GM12874 (cell line): ENCODE measurements at regions not wholly inside any gene's neighbourhood (a gene's known extent, or its start where the extent isn't known, plus 50 kb on each side); places are given as distances from the start of the nearest gene placed in this dataset.

Experiments
- TF ChIP-seq, protein P1 (sequence below): IDR thresholded peaks from 2 replicates; pipeline ENCODE4 v1.5.1; 2011; ENCODE audit warnings: low read depth, mild to moderate bottlenecking, control low read depth, low read length, moderate library complexity; ENCODE audit not compliant: insufficient read depth

DNA sequence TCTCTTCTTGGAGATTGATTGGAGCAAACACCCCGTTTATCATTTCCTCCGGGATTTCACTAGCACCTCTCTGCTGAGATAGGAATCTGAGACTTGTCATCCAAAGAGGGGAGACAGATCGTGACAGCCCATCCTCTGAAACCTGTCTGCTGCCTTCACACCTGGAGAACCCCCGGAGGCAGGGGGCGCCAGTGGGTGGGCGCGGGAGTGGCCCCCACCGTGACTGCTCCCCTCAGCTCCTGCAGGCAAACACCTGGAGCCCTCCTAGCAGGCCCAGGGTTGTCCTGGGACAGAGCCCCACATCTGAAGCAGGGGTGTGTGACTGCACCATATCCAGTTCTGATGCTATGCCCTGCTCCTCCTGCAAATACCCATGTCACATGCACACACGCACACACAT, 209.5 kb upstream of the POU3F1 start:
- TF ChIP-seq, protein P1, sequence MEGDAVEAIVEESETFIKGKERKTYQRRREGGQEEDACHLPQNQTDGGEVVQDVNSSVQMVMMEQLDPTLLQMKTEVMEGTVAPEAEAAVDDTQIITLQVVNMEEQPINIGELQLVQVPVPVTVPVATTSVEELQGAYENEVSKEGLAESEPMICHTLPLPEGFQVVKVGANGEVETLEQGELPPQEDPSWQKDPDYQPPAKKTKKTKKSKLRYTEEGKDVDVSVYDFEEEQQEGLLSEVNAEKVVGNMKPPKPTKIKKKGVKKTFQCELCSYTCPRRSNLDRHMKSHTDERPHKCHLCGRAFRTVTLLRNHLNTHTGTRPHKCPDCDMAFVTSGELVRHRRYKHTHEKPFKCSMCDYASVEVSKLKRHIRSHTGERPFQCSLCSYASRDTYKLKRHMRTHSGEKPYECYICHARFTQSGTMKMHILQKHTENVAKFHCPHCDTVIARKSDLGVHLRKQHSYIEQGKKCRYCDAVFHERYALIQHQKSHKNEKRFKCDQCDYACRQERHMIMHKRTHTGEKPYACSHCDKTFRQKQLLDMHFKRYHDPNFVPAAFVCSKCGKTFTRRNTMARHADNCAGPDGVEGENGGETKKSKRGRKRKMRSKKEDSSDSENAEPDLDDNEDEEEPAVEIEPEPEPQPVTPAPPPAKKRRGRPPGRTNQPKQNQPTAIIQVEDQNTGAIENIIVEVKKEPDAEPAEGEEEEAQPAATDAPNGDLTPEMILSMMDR, result no peak

DNA sequence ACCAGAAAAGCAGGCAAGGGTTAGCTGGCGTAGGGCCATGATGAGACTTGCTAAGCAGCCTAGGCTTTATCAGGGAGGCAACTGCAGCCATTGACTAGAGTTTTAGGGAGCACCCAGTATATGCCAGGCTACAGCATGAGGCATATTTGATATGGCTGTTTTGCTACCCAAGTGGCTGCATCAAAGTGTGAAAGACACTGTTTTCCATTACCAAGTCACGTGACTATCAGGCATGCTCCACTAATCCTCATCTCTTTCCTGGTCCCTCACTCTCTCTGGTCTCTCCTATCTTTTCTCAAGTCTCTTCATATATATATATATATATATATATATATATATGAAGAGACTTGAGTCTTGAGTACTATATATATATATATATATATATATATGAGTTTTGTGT, 206.7 kb upstream of the POU3F1 start:
- TF ChIP-seq, protein P1, result no peak

DNA sequence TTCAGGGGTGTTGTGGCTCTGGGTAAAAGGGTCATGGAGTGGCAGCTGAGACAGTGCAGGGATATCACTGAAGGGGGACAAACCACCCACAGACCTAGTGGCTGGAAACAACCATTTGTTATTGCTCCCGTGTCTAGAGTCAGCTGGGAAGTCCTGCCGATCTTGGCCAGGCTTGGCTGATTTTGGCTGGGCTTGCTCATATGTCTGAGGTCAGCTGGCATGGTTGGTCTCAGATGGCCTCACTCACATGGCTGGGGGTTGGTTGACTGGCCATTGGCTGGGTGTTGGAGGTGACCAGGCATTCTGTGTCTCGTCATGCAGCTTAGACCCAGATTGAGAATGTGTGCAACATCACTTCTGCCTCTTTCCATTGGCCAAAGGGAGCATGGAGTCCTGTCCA, 203.8 kb upstream of the POU3F1 start:
- TF ChIP-seq, protein P1, result no peak

DNA sequence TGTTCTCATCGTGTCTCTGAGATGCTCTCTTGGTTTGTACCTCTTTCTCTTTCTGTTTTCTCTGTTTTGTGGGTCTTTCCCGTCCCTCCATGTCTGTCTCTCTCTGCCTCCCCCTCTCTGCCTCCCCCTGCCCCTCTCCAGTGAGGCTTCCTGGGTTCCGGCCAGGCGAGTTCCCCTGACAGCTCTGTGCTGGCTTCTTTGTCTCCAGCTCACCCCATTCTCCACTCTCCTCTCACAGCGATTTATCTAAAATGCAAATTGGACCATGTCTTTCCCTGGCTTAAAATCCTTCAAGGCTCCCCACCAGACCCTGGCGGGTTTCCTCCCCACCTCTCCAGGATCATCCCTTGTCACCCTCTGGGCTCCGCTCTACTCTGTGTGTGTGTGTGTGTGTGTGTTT, 202.4 kb upstream of the POU3F1 start:
- TF ChIP-seq, protein P1, result no peak

DNA sequence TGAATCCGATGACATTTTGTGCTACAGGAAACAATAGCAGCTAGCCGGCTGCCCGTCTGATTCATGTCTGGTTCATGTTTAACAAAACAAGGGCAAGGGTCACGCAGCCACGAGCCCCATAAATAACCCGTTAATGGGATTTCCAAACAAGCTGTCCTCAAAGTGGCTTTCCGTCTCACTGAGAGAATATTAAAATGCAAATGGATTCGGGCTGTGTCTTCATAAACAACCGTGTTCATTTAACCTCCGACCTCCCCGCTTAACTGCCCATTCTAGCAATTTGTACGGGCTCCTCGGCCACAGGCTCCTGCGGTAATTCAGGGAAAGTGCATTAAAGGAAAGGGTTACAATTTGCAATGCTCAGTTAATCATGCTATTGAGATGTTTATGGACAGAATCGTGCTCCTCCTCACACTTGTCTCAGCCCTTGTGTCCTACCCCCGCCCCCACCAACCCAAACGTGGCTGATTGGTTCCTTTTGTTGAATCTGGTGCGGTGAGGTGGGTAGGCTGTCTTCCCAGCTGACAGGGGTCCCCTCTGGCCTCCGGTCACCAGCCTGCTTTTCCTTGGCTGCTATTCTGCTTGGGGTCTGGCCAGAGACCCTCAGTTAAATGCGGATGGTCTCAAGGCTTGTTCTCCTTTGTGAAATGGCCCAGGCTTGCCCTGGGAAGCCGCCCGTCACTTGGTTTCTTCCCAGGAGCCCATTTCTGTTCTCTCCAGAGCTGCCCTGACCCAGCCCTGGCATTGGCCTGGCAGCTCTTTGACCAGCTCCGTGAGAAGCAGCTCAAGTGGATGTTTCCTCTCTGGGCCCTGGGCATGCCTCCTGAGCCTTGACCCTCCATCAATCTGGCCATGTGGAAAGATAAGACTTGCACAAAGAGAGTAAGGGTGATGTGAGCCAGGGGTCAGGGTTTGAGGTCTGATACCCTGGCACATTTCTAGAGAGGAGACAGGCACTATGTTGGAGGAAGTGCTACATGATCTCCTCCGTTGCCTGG, 200.7 kb upstream of the POU3F1 start:
- TF ChIP-seq, protein P1, result no peak

DNA sequence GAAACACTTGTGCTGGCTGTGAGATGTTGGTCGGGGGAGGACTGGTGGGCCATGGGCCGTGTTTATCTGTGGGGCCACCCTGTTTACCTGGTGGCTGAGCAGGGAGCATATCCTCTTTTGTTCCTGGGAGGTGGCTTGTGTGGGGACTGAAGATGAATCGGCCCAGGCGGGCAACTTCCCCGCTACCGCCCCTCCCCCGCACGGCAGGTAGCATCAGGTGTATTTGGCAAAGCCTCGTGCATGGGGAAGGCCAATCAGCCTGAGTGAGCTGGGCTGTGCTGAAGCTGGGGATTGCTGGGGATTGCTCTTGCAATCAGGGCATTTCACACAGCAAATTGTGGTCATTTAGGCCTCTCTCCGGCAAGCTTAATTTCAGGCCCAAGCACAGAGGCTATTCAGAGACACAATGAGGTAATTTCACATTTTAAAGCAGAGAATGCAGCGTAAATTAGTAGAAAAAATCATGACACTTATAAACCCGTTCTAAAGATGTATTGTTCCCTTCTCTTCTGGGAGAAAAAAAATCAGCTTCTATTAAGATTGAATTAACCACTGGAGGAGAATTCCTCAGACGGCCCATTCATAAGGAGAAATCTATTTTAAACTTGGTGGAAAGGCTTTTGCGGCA, 197.7 kb upstream of the POU3F1 start:
- TF ChIP-seq, protein P1, result no peak

DNA sequence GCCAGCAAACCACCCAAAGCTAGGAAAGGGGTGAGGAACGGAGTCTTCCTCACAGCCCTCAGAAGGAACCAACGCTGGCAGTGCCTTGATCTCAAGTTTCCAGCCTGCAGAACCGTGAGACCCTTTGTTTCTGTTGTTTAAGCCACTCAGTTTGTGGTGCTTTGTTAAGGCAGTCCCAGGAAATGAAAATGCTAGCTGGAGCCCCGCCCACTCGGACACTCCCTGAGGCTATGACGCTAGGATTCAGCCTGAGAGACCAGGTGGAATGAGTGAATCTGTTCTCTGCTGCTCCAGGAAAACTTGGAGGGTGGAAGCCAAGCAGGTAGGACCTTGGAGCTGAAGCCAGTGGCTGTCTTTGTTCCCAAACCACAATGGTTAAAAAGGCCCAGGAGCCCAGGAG, 196.5 kb upstream of the POU3F1 start:
- TF ChIP-seq, protein P1, result no peak
